ENCODE measurements at regions not wholly inside any gene's neighbourhood (a gene's known extent, or its start where the extent isn't known, plus 50 kb on each side); places are given as distances from the start of the nearest gene placed in this dataset.

- Mint-ChIP-seq H3K9me3 (ENCODE audit: unreplicated experiment) (no peaks in the 10 kb centered on the region), H3K4me3 (ENCODE audit: unreplicated experiment) (no peak overlapping the region), H3K4me1 (ENCODE audit: unreplicated experiment) (no peaks in the 10 kb centered on the region), H3K27me3 (ENCODE audit: unreplicated experiment) (no peaks in the 10 kb centered on the region), H3K36me3 (ENCODE audit: low read depth, unreplicated experiment) (no peaks in the 10 kb centered on the region), H3K27ac (ENCODE audit: unreplicated experiment) (no peak overlapping the region)
- no peak for DNase-seq (ENCODE audit: low spot score)
- TF ChIP-seq, protein P1, sequence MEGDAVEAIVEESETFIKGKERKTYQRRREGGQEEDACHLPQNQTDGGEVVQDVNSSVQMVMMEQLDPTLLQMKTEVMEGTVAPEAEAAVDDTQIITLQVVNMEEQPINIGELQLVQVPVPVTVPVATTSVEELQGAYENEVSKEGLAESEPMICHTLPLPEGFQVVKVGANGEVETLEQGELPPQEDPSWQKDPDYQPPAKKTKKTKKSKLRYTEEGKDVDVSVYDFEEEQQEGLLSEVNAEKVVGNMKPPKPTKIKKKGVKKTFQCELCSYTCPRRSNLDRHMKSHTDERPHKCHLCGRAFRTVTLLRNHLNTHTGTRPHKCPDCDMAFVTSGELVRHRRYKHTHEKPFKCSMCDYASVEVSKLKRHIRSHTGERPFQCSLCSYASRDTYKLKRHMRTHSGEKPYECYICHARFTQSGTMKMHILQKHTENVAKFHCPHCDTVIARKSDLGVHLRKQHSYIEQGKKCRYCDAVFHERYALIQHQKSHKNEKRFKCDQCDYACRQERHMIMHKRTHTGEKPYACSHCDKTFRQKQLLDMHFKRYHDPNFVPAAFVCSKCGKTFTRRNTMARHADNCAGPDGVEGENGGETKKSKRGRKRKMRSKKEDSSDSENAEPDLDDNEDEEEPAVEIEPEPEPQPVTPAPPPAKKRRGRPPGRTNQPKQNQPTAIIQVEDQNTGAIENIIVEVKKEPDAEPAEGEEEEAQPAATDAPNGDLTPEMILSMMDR (IDR thresholded peaks at IDR 0.05; ENCODE audit: unreplicated experiment): no peak
These were observed 116.5 kb upstream of the F13A1 start for GRCh38 chr6:6436946-6437345.

DNA sequence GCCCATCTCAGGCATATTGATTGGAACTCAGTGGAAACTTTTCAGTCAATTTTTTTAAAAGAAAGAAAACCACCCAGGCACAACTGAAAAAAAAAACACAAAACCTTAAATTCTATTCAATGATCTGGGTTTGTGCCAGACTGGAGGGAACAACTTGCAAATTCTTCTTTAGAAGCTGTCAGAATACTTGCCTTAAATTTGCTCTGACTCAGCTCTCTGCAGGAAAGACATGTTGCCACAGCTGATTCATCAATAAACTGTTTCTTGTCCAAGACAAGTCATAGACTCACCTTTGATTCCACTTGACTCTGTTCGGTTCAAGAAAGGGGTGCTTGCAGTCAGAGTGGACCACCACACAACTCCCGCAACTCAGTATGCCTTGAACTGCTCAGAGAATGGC lies 117.8 kb upstream of the F13A1 start:
- Mint-ChIP-seq H3K4me3 (ENCODE audit: unreplicated experiment) (no peak overlapping the region), H3K27ac (ENCODE audit: unreplicated experiment) (no peak overlapping the region), H3K4me1 (ENCODE audit: unreplicated experiment) (no peaks in the 10 kb centered on the region), H3K36me3 (ENCODE audit: low read depth, unreplicated experiment) (no peaks in the 10 kb centered on the region), H3K27me3 (ENCODE audit: unreplicated experiment) (no peaks in the 10 kb centered on the region), H3K9me3 (ENCODE audit: unreplicated experiment) (no peaks in the 10 kb centered on the region)
- TF ChIP-seq, protein P1 (IDR thresholded peaks at IDR 0.05; ENCODE audit: unreplicated experiment): no peak
- DNase-seq (ENCODE audit: low spot score): no peak

DNA sequence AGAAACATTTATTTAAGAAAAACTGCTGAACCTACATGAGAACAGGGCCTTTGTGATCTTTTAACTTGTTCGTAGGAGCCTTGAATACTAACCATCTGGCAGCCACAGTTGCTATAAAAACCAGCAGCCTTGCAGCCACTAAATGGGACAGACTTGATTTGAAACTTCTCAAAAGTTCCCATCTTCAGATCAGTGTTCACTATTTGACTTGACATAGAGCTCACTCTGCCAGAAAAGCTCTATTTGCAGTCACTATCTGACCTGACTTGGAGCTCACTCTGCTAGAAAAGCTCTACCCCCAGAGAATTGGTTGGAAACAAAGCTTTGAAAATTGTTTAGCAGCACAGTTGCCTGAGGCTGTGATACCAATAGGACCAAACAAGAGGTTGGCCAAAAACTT lies 119.3 kb upstream of the F13A1 start:
- no peaks in the 10 kb centered on the region for H3K36me3 Mint-ChIP-seq (ENCODE audit: low read depth, unreplicated experiment)
- no peak overlapping the region for H3K27ac Mint-ChIP-seq (ENCODE audit: unreplicated experiment)
- H3K4me1 Mint-ChIP-seq (ENCODE audit: unreplicated experiment): no peaks in the 10 kb centered on the region
- TF ChIP-seq, protein P1 (IDR thresholded peaks at IDR 0.05; ENCODE audit: unreplicated experiment): no peak
- no peak overlapping the region for H3K4me3 Mint-ChIP-seq (ENCODE audit: unreplicated experiment)
- no peak for DNase-seq (ENCODE audit: low spot score)
- no peaks in the 10 kb centered on the region for H3K9me3 Mint-ChIP-seq (ENCODE audit: unreplicated experiment)
- H3K27me3 Mint-ChIP-seq (ENCODE audit: unreplicated experiment): no peaks in the 10 kb centered on the region

- Mint-ChIP-seq H3K4me3 (ENCODE audit: unreplicated experiment) (no peak overlapping the region), H3K36me3 (ENCODE audit: low read depth, unreplicated experiment) (no peaks in the 10 kb centered on the region), H3K4me1 (ENCODE audit: unreplicated experiment) (no peaks in the 10 kb centered on the region), H3K27me3 (ENCODE audit: unreplicated experiment) (peaks cover 2% of the 10 kb centered on the region), H3K27ac (ENCODE audit: unreplicated experiment) (no peak overlapping the region), H3K9me3 (ENCODE audit: unreplicated experiment) (no peaks in the 10 kb centered on the region)
- TF ChIP-seq, protein P1 (IDR thresholded peaks at IDR 0.05; ENCODE audit: unreplicated experiment): no peak
- no peak for DNase-seq (ENCODE audit: low spot score)
These were observed 131.5 kb upstream of the F13A1 start for GRCh38 chr6:6452002-6452401.

GRCh38 chr6:6453186-6453585 lies 132.7 kb upstream of the F13A1 start:
- Mint-ChIP-seq H3K36me3 (ENCODE audit: low read depth, unreplicated experiment) (no peaks in the 10 kb centered on the region), H3K4me1 (ENCODE audit: unreplicated experiment) (no peaks in the 10 kb centered on the region), H3K4me3 (ENCODE audit: unreplicated experiment) (no peak overlapping the region), H3K27ac (ENCODE audit: unreplicated experiment) (no peak overlapping the region), H3K27me3 (ENCODE audit: unreplicated experiment) (peaks cover 2% of the 10 kb centered on the region), H3K9me3 (ENCODE audit: unreplicated experiment) (no peaks in the 10 kb centered on the region)
- no peak for DNase-seq (ENCODE audit: low spot score)
- TF ChIP-seq, protein P1 (IDR thresholded peaks at IDR 0.05; ENCODE audit: unreplicated experiment): no peak

Data from endothelial cell (in vitro differentiated cells).